ENCODE measurements at regions not wholly inside any gene's neighbourhood (a gene's known extent, or its start where the extent isn't known, plus 50 kb on each side); places are given as distances from the start of the nearest gene placed in this dataset.
A peak's percentile ranks its signal among the peaks of the same experiment; 100 is the strongest.

DNA sequence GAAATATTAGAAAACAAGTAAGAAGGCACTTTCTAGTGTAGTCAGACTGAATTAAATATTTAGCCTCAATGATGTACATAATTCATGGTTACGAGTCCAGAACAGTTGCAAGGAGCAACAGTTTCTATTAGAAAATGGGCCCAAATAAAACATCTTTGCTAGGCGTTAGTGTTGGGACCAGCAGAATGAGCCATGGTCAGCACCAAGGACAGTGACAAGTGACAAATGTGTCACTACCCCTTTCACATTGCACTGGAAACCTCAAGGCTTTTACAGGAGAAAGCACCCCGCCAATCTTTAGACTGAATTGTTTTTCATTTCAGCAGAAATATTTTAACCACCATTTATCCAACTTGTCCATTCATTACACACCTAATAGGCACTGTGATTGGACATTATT lies 301.3 kb upstream of the ADCY2 start:
- DNase-seq = peak; percentile 22

DNA sequence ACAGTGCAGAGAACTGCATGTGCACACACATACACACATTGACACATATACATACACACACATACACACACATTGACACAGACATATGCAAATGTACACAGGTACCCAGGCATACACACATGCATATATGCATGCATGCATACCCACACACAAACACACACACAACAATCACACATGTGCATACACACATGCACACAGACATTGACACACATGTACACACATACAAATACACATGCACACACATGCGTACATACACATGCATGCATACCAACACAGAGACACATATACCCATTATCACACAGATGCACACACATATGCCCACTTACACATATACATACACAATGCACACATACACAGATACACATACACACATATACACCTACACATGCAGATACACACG lies 299.6 kb upstream of the ADCY2 start:
- Histone ChIP-seq H3K27ac (no peak overlapping the region), H3K36me3 (ENCODE audit: low read depth, missing control alignments) (no peaks in the 10 kb centered on the region), H3K4me1 (no peaks in the 10 kb centered on the region), H3K27me3 (no peaks in the 10 kb centered on the region), H3K4me3 (no peak overlapping the region), H3K9me3 (no peaks in the 10 kb centered on the region)
- DNase-seq = no peak
- WGBS, 2 donors = 87 to 90% methylated on average over 2 of the region's 2 CpGs
- TF ChIP-seq POLR2A (IDR thresholded peaks at IDR 0.05) = no peak
- TF ChIP-seq, protein P1, sequence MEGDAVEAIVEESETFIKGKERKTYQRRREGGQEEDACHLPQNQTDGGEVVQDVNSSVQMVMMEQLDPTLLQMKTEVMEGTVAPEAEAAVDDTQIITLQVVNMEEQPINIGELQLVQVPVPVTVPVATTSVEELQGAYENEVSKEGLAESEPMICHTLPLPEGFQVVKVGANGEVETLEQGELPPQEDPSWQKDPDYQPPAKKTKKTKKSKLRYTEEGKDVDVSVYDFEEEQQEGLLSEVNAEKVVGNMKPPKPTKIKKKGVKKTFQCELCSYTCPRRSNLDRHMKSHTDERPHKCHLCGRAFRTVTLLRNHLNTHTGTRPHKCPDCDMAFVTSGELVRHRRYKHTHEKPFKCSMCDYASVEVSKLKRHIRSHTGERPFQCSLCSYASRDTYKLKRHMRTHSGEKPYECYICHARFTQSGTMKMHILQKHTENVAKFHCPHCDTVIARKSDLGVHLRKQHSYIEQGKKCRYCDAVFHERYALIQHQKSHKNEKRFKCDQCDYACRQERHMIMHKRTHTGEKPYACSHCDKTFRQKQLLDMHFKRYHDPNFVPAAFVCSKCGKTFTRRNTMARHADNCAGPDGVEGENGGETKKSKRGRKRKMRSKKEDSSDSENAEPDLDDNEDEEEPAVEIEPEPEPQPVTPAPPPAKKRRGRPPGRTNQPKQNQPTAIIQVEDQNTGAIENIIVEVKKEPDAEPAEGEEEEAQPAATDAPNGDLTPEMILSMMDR (IDR thresholded peaks at IDR 0.05) = no peak
- intact Hi-C loops (cut with DNase I; ENCODE audit: low total_unique reads) = no loop called here

More for the DNA sequence above, 301.3 kb upstream of the ADCY2 start:
- no peaks in the 10 kb centered on the region for H3K27me3 ChIP-seq
- 36 to 55% methylated on average over 3 of the region's 3 CpGs for WGBS, 2 donors
- H3K9me3 ChIP-seq = no peaks in the 10 kb centered on the region
- H3K4me1 ChIP-seq = no peaks in the 10 kb centered on the region
- H3K27ac ChIP-seq = no peak overlapping the region
- no peaks in the 10 kb centered on the region for H3K36me3 ChIP-seq (ENCODE audit: low read depth, missing control alignments)
- no peak for TF ChIP-seq POLR2A (IDR thresholded peaks at IDR 0.05)
- TF ChIP-seq, protein P1 (IDR thresholded peaks at IDR 0.05) = no peak
- intact Hi-C loops (cut with DNase I; ENCODE audit: low total_unique reads) = no loop called here
- no peak overlapping the region for H3K4me3 ChIP-seq

DNA sequence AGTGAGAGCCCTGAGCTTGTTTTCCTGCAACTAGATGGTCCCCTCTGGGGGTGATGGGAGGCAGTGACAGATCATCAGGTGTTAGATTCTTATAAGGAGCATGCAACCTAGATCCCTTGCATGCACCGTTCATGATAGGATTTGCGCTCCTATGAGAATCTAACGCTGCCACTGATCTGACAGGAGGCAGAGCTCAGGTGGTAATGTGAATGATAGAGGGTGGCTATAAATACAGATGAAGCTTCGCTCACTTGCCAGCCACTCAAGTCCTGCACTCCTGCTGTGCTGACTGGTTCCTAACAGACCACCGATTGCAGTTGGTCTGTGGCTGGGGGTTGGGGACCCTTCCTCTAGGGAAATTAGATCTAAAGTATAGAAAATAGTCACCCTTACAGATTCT lies 290.6 kb upstream of the ADCY2 start:
- intact Hi-C loops (cut with DNase I; ENCODE audit: low total_unique reads) = no loop called here
- H3K27ac ChIP-seq = no peak overlapping the region
- no peaks in the 10 kb centered on the region for H3K9me3 ChIP-seq
- no peaks in the 10 kb centered on the region for H3K36me3 ChIP-seq (ENCODE audit: low read depth, missing control alignments)
- no peak for DNase-seq
- no peak overlapping the region for H3K4me3 ChIP-seq
- no peaks in the 10 kb centered on the region for H3K4me1 ChIP-seq
- no peaks in the 10 kb centered on the region for H3K27me3 ChIP-seq
- TF ChIP-seq POLR2A (IDR thresholded peaks at IDR 0.05) = no peak
- TF ChIP-seq, protein P1 (IDR thresholded peaks at IDR 0.05) = no peak
- WGBS, 2 donors = 68 to 81% methylated on average over 5 of the region's 5 CpGs

DNA sequence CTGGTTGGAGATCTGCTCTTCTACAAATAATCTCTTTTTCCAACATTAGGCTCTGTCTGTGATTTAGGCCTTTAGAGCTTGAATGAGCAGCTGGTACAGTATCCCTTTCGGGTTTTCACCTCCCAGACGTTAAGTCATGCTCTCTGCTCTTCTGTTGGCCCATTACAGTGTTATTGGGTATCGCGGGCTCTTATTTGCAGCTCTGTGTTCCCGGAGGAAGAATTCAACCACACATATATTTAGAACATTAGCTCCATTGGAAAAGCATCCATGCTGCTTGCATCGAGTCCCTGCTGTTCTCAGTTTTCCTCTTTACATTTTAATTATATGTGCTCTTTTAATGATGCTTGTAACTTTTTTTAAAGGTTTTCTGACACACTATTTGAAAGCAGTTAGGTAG lies 278.0 kb upstream of the ADCY2 start:
- no peak overlapping the region for H3K4me3 ChIP-seq
- no peak overlapping the region for H3K27ac ChIP-seq
- TF ChIP-seq, protein P1 (IDR thresholded peaks at IDR 0.05) = no peak
- TF ChIP-seq POLR2A (IDR thresholded peaks at IDR 0.05) = no peak
- no peaks in the 10 kb centered on the region for H3K36me3 ChIP-seq (ENCODE audit: low read depth, missing control alignments)
- WGBS, 2 donors = 90 to 93% methylated on average over 6 of the region's 6 CpGs
- H3K9me3 ChIP-seq = no peaks in the 10 kb centered on the region
- H3K27me3 ChIP-seq = no peaks in the 10 kb centered on the region
- no peaks in the 10 kb centered on the region for H3K4me1 ChIP-seq
- intact Hi-C loops (cut with DNase I; ENCODE audit: low total_unique reads) = no loop called here
- DNase-seq = no peak

DNA sequence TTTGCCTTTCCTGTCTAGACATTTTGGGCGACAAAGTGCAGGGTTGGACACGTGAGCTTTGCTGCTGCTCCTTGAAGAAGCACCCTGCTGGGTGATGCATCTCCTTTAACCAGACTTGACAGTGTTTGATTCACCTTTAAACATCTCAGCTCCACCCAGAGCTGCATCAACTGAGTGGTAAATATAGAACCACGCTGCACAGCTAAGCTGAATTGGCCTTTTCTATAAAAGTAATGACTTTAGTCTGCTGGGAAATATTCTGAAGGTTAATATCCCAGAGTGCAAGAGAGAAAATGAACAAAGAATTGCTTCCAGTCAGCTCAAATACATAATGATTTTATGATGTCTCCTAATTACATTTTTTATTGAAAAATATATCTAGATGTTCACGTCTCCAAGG lies 264.3 kb upstream of the ADCY2 start:
- 86 to 93% methylated on average over 4 of the region's 4 CpGs for WGBS, 2 donors
- Histone ChIP-seq H3K4me3 (no peak overlapping the region), H3K9me3 (no peaks in the 10 kb centered on the region), H3K27ac (no peak overlapping the region), H3K27me3 (no peaks in the 10 kb centered on the region), H3K4me1 (no peaks in the 10 kb centered on the region), H3K36me3 (ENCODE audit: low read depth, missing control alignments) (no peaks in the 10 kb centered on the region)
- intact Hi-C loops (cut with DNase I; ENCODE audit: low total_unique reads) = no loop called here
- no peak for TF ChIP-seq POLR2A (IDR thresholded peaks at IDR 0.05)
- TF ChIP-seq, protein P1 (IDR thresholded peaks at IDR 0.05) = no peak
- no peak for DNase-seq
